ENCODE measurements at regions not wholly inside any gene's neighbourhood (a gene's known extent, or its start where the extent isn't known, plus 50 kb on each side); places are given as distances from the start of the nearest gene placed in this dataset.

- intact Hi-C loops (cut with DNase I), result no loop called here
- Histone ChIP-seq H3K4me3 (no peak overlapping the region), H3K27ac (no peak overlapping the region), H3K4me1 (no peaks in the 10 kb centered on the region), H3K9me3 (no peaks in the 10 kb centered on the region), H3K27me3 (no peaks in the 10 kb centered on the region), H3K36me3 (no peaks in the 10 kb centered on the region)
- TF ChIP-seq POLR2AphosphoS5 (IDR thresholded peaks at IDR 0.05; ENCODE audit: insufficient read depth in 1 of 2, low read depth in 1 of 2), result no peak
- no peak for TF ChIP-seq POLR2A (IDR thresholded peaks at IDR 0.05)
- no peak for TF ChIP-seq CTCF (IDR thresholded peaks at IDR 0.05)
- no peak for DNase-seq (ENCODE audit: extremely low spot score in 2 of 2)
Observed at GRCh38 chr5:8701251-8701650, 832.3 kb downstream of the MTRR start.

- Histone ChIP-seq H3K4me1 (no peaks in the 10 kb centered on the region), H3K27ac (no peak overlapping the region), H3K36me3 (no peaks in the 10 kb centered on the region), H3K9me3 (no peaks in the 10 kb centered on the region), H3K4me3 (no peak overlapping the region), H3K27me3 (no peaks in the 10 kb centered on the region)
- intact Hi-C loops (cut with DNase I), result no loop called here
- no peak for DNase-seq (ENCODE audit: extremely low spot score in 2 of 2)
- TF ChIP-seq POLR2A (IDR thresholded peaks at IDR 0.05), result no peak
- TF ChIP-seq POLR2AphosphoS5 (IDR thresholded peaks at IDR 0.05; ENCODE audit: insufficient read depth in 1 of 2, low read depth in 1 of 2), result no peak
- TF ChIP-seq CTCF (IDR thresholded peaks at IDR 0.05), result no peak
Observed at GRCh38 chr5:8710426-8710930, 835.4 kb downstream of the SEMA5A start.

- Histone ChIP-seq H3K36me3 (no peaks in the 10 kb centered on the region), H3K9me3 (no peaks in the 10 kb centered on the region), H3K27me3 (no peaks in the 10 kb centered on the region), H3K27ac (no peak overlapping the region), H3K4me1 (no peaks in the 10 kb centered on the region), H3K4me3 (no peak overlapping the region)
- intact Hi-C loops (cut with DNase I), result no loop called here
- TF ChIP-seq CTCF (IDR thresholded peaks at IDR 0.05) (no peak), POLR2A (IDR thresholded peaks at IDR 0.05) (no peak), POLR2AphosphoS5 (IDR thresholded peaks at IDR 0.05; ENCODE audit: insufficient read depth in 1 of 2, low read depth in 1 of 2) (no peak)
- DNase-seq (ENCODE audit: extremely low spot score in 2 of 2), result no peak
Observed at GRCh38 chr5:8714198-8714597, 831.7 kb downstream of the SEMA5A start.

- H3K27me3 ChIP-seq, result no peaks in the 10 kb centered on the region
- no peak overlapping the region for H3K27ac ChIP-seq
- intact Hi-C loops (cut with DNase I), result no loop called here
- no peak overlapping the region for H3K4me3 ChIP-seq
- no peaks in the 10 kb centered on the region for H3K9me3 ChIP-seq
- no peaks in the 10 kb centered on the region for H3K36me3 ChIP-seq
- H3K4me1 ChIP-seq, result no peaks in the 10 kb centered on the region
- no peak for DNase-seq (ENCODE audit: extremely low spot score in 2 of 2)
- no peak for TF ChIP-seq POLR2AphosphoS5 (IDR thresholded peaks at IDR 0.05; ENCODE audit: insufficient read depth in 1 of 2, low read depth in 1 of 2)
- TF ChIP-seq POLR2A (IDR thresholded peaks at IDR 0.05), result no peak
- TF ChIP-seq CTCF (IDR thresholded peaks at IDR 0.05), result no peak
Observed at GRCh38 chr5:8714861-8715260, 831.0 kb downstream of the SEMA5A start.

- intact Hi-C loops (cut with DNase I), result no loop called here
- Histone ChIP-seq H3K4me3 (no peak overlapping the region), H3K9me3 (no peaks in the 10 kb centered on the region), H3K4me1 (no peaks in the 10 kb centered on the region), H3K27me3 (no peaks in the 10 kb centered on the region), H3K27ac (no peak overlapping the region), H3K36me3 (no peaks in the 10 kb centered on the region)
- DNase-seq (ENCODE audit: extremely low spot score in 2 of 2), result no peak
- TF ChIP-seq POLR2A (IDR thresholded peaks at IDR 0.05), result no peak
Observed at GRCh38 chr5:8719796-8720195, 826.1 kb downstream of the SEMA5A start.

GRCh38 chr5:8720506-8720905, 825.4 kb downstream of the SEMA5A start:
- Histone ChIP-seq H3K27ac (no peak overlapping the region), H3K36me3 (no peaks in the 10 kb centered on the region)

More at GRCh38 chr5:8720506-8720905, 825.4 kb downstream of the SEMA5A start:
- H3K27me3 ChIP-seq, result no peaks in the 10 kb centered on the region
- TF ChIP-seq POLR2A (IDR thresholded peaks at IDR 0.05), result no peak
- TF ChIP-seq CTCF (IDR thresholded peaks at IDR 0.05), result no peak
- no peak for TF ChIP-seq POLR2AphosphoS5 (IDR thresholded peaks at IDR 0.05; ENCODE audit: insufficient read depth in 1 of 2, low read depth in 1 of 2)
- H3K4me1 ChIP-seq, result no peaks in the 10 kb centered on the region
- no peaks in the 10 kb centered on the region for H3K9me3 ChIP-seq
- no peak for DNase-seq (ENCODE audit: extremely low spot score in 2 of 2)
- intact Hi-C loops (cut with DNase I), result no loop called here
- H3K4me3 ChIP-seq, result no peak overlapping the region
